Cardiac muscle cell (in vitro differentiated cells and primary cell): ENCODE measurements at regions not wholly inside any gene's neighbourhood (a gene's known extent, or its start where the extent isn't known, plus 50 kb on each side); places are given as distances from the start of the nearest gene placed in this dataset.
"Not testable (repeated sequence)": the region's sequence is repeated elsewhere in the genome, so short reads cannot be mapped to it uniquely, and the experiment has no call there.

ENCODE experiments used
- DNase-seq, 2 donors: peaks; one replicate each; pipeline versions ENCODE4 v3.0.0 to v3.0.0-alpha.2; 2010 to 2017; ENCODE audit warnings: low read depth in 1 of 2, low spot score in 1 of 2
- H3K27ac ChIP-seq: fragments of 200-600 bp; sonication (generic); 2 replicates; pipeline ENCODE4 v1.5.1; 2016
- H3K27me3 ChIP-seq: fragments of 200-600 bp; sonication (generic); 2 replicates; pipeline ENCODE4 v1.6.0; 2016; ENCODE audit warnings: control low read depth
- H3K36me3 ChIP-seq: fragments of 200-600 bp; sonication (generic); 2 replicates; pipeline ENCODE4 v1.5.1; 2016; ENCODE audit warnings: control low read depth
- H3K4me1 ChIP-seq: fragments of 200-600 bp; sonication (generic); 2 replicates; pipeline ENCODE4 v1.8.1; 2017; ENCODE audit warnings: low read depth, mild to moderate bottlenecking, mixed run types
- H3K4me3 ChIP-seq: fragments of 200-600 bp; sonication (generic); 2 replicates; pipeline ENCODE4 v1.5.1; 2016; ENCODE audit warnings: mild to moderate bottlenecking
- H3K9me3 ChIP-seq: fragments of 200-600 bp; sonication (generic); 2 replicates; pipeline ENCODE4 v1.5.1; 2017; ENCODE audit warnings: low read depth, mild to moderate bottlenecking, control low read depth
- TF ChIP-seq, protein P1 (sequence below): IDR thresholded peaks from 2 replicates; pipeline ENCODE4 v1.5.1; 2012; ENCODE audit warnings: low read depth, mild to moderate bottlenecking, low read length

DNA sequence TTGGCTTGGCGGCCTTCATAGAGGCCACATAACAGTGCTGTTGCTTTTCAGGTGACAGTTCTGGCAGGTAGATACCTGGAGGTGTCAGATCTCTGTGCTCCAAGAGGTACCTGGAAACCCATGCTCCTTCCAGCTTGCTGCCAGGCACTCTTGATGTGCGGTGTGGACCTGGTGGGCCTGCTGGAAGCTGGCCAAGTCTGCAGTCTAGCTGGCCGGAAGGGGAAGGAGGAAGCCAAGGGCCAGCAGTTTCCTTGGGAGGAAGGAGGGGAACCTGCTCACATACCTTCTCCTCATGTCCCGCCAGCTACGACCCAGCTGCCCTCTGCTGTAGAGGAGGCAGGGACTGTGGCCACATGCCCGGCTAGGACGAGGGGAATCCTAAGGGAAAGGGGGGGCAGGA lies 166.4 kb upstream of the AJAP1 start:
- Histone ChIP-seq H3K27ac (no peak overlapping the region), H3K27me3 (no peaks in the 10 kb centered on the region), H3K36me3 (no peaks in the 10 kb centered on the region), H3K9me3 (no peaks in the 10 kb centered on the region), H3K4me3 (no peak overlapping the region), H3K4me1 (no peaks in the 10 kb centered on the region)
- TF ChIP-seq, protein P1, sequence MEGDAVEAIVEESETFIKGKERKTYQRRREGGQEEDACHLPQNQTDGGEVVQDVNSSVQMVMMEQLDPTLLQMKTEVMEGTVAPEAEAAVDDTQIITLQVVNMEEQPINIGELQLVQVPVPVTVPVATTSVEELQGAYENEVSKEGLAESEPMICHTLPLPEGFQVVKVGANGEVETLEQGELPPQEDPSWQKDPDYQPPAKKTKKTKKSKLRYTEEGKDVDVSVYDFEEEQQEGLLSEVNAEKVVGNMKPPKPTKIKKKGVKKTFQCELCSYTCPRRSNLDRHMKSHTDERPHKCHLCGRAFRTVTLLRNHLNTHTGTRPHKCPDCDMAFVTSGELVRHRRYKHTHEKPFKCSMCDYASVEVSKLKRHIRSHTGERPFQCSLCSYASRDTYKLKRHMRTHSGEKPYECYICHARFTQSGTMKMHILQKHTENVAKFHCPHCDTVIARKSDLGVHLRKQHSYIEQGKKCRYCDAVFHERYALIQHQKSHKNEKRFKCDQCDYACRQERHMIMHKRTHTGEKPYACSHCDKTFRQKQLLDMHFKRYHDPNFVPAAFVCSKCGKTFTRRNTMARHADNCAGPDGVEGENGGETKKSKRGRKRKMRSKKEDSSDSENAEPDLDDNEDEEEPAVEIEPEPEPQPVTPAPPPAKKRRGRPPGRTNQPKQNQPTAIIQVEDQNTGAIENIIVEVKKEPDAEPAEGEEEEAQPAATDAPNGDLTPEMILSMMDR = no peak
- no peak for DNase-seq

DNA sequence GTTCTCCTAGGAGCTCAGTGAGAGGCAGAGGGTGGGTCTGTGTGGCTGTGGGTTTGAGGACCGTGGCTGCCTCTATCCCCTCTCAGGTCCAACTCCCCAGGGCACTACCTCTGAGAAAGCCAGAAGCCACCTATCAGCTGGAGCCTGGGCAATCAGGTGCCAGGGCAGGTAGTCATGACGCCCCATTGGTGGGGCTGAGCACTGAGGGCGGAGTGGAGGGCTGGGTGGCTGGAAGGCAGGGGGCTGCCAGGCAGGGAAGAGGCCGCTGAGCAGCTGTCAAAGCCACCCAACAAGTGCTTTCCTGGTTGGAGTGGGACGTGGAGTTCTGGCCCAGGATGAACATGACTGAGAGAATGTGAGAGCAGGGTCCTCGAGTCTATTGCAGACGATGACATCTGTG lies 164.9 kb upstream of the AJAP1 start:
- Histone ChIP-seq H3K9me3 (no peaks in the 10 kb centered on the region), H3K36me3 (no peaks in the 10 kb centered on the region), H3K4me3 (no peak overlapping the region), H3K27ac (no peak overlapping the region), H3K4me1 (no peaks in the 10 kb centered on the region), H3K27me3 (no peaks in the 10 kb centered on the region)
- no peak for DNase-seq
- TF ChIP-seq, protein P1 = no peak

DNA sequence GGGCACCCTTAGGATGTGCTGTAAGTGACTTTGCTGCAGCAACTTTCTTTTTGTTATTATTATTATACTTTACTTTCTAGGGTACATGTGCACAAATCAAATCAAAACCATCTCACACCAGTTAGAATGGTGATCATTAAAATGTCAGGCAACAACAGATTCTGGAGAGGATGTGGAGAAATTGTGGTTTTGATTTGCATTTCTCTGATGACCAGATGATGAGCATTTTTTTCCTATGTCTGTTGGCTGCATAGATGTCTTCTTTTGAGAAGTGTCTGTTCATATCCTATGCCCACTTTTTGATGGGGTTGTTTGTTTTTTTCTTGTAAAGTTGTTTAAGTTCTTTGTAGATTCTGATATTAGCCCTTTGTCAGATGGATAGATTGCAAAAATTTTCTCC lies 164.4 kb upstream of the AJAP1 start:
- DNase-seq, H3K27ac ChIP-seq, H3K36me3 ChIP-seq, H3K9me3 ChIP-seq, H3K4me3 ChIP-seq, H3K27me3 ChIP-seq, H3K4me1 ChIP-seq: not testable (repeated sequence)

DNA sequence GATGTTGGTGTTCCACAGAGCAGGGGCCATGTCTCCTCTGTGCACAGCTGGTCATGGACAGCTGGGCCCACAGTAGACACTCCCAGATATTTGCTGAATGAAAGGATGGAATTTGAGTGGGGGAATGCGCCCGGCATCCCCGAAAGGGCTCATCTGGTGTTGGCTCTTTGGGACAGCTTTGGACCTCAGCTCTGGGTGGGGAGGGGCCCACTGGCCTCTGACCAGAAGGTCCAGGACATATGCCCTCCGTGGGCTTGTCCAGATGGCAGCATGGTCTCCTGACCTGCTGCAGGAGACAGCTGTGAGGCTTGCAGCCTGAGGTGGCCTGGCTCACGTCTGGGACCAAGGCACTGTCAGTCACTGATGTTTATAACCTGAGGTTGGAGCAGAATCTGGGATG lies 160.4 kb upstream of the AJAP1 start:
- Histone ChIP-seq H3K4me3 (no peak overlapping the region), H3K4me1 (no peaks in the 10 kb centered on the region), H3K27me3 (no peaks in the 10 kb centered on the region), H3K9me3 (no peaks in the 10 kb centered on the region), H3K27ac (no peak overlapping the region), H3K36me3 (no peaks in the 10 kb centered on the region)
- no peak for DNase-seq
- TF ChIP-seq, protein P1 = no peak

DNA sequence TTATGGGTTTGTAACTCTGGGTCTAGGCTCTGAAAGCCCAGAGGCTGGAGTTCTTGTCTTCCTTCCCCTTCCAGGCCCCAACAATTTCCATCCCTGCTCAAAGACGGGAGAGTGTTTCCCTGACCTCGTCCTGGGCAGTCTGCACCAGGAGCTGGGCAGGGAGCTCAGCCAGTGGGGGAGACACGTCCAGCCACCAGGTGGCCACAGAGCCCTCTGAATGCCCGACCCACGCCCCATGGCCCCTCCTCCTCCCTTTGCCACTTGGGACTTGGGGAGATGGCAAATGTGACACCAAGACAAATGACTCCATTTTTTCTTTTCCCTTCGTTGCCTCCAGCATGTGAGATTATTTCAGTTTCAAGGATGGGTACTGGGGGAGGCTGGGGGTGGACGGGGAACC lies 159.9 kb upstream of the AJAP1 start:
- H3K27ac ChIP-seq = no peak overlapping the region
- no peak overlapping the region for H3K4me3 ChIP-seq
- H3K36me3 ChIP-seq = no peaks in the 10 kb centered on the region
- no peaks in the 10 kb centered on the region for H3K4me1 ChIP-seq
- H3K9me3 ChIP-seq = no peaks in the 10 kb centered on the region
- no peaks in the 10 kb centered on the region for H3K27me3 ChIP-seq
- TF ChIP-seq, protein P1 = no peak
- no peak for DNase-seq

DNA sequence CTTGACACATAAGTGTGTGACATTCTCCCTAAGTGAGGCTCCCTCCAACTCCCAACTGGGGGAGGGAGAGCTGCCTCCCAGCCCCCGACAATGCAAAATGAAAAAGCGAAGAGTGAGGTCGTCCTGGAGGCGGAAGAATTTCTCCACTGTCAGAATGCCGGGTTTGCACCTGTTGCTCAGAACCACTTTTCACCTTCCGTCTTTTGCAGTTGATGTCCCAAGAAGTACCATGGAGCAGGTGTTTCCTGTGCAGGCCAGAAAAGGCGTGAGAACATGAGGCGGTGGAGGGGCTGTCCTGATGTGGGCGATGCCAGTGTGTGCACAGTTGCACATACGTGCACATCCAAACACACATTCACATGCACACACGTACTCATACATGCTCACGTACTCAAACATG lies 158.6 kb upstream of the AJAP1 start:
- DNase-seq = no peak
- Histone ChIP-seq H3K27ac (no peak overlapping the region), H3K9me3 (no peaks in the 10 kb centered on the region), H3K27me3 (no peaks in the 10 kb centered on the region), H3K4me1 (no peaks in the 10 kb centered on the region), H3K36me3 (no peaks in the 10 kb centered on the region), H3K4me3 (no peak overlapping the region)
- TF ChIP-seq, protein P1 = no peak
